ENCODE measurements at regions not wholly inside any gene's neighbourhood (a gene's known extent, or its start where the extent isn't known, plus 50 kb on each side); places are given as distances from the start of the nearest gene placed in this dataset.

DNA sequence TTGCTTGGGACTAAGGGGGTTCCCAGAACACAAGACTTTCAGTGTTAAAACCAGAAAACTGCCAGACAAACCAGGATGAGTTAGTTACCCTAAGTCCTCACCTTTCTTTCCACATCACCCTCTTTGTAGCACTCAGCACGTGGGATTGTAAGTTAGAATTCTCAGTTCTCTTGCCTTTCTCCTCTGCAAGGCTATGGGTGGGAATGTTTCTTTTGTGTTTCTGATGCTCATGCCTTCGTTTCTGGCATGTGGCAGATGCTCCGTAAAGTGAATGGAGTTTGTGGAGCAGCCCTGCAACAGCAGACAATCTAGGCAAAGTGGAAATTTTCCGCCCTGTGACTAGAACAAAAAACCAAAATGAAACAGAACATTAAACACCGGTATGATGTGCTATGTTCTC, 64.7 kb upstream of the SPP1 start:
- no peak overlapping the region for H3K27ac ChIP-seq (ENCODE audit: extremely low read depth, low read depth, low read length)
- H3K36me3 ChIP-seq (ENCODE audit: control insufficient read depth, insufficient read depth, low read length): no peaks in the 10 kb centered on the region
- no peaks in the 10 kb centered on the region for H4K20me1 ChIP-seq (replicated peaks; ENCODE audit: control insufficient read depth, insufficient read depth, low read length)
- WGBS (ENCODE audit: insufficient coverage, low coverage, missing lambda C conversion rate): 0% methylated on average over 5 of the region's 5 CpGs
- no peak overlapping the region for H3K9ac ChIP-seq (ENCODE audit: insufficient read depth in 1 of 2, low read depth in 2 of 2, low read length in 2 of 2)
- DNase-seq (ENCODE audit: extremely low read depth in 1 of 4, low spot score in 3 of 4): no peak
- BruUV-seq (replicated peaks): no TSS peak
- TF ChIP-seq, protein P1, sequence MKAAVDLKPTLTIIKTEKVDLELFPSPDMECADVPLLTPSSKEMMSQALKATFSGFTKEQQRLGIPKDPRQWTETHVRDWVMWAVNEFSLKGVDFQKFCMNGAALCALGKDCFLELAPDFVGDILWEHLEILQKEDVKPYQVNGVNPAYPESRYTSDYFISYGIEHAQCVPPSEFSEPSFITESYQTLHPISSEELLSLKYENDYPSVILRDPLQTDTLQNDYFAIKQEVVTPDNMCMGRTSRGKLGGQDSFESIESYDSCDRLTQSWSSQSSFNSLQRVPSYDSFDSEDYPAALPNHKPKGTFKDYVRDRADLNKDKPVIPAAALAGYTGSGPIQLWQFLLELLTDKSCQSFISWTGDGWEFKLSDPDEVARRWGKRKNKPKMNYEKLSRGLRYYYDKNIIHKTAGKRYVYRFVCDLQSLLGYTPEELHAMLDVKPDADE (conservative IDR thresholded peaks at IDR 0.05; ENCODE audit: control insufficient read depth, low read depth, low read length): no peak
- TF ChIP-seq MAFG (tag; conservative IDR thresholded peaks at IDR 0.05) (no peak), HEY1 (CRISPR knock-in tag; IDR thresholded peaks at IDR 0.05; ENCODE audit: borderline replicate concordance) (no peak), ZNF140 (CRISPR knock-in tag; IDR thresholded peaks at IDR 0.05) (no peak), GTF2F1 (IDR thresholded peaks at IDR 0.05; ENCODE audit: low read depth, low read length) (no peak), RBM22 (IDR thresholded peaks at IDR 0.05; ENCODE audit: low read depth, low read length, poor library complexity, severe bottlenecking) (no peak), PYGO2 (tag; IDR thresholded peaks at IDR 0.05) (no peak), HDGF (IDR thresholded peaks at IDR 0.05) (no peak), ZNF436 (CRISPR knock-in tag; IDR thresholded peaks at IDR 0.05) (no peak), ZNF695 (CRISPR knock-in tag; IDR thresholded peaks at IDR 0.05) (no peak), BCL6 (CRISPR knock-in tag; IDR thresholded peaks at IDR 0.05) (no peak), CTBP1 (IDR thresholded peaks at IDR 0.05; ENCODE audit: borderline replicate concordance) (no peak), NCOA1 (IDR thresholded peaks at IDR 0.05; ENCODE audit: low read depth) (no peak), SP2 (IDR thresholded peaks at IDR 0.05; ENCODE audit: extremely low read depth, low read depth, low read length, poor library complexity, severe bottlenecking) (no peak)
- TF ChIP-seq, protein P2, sequence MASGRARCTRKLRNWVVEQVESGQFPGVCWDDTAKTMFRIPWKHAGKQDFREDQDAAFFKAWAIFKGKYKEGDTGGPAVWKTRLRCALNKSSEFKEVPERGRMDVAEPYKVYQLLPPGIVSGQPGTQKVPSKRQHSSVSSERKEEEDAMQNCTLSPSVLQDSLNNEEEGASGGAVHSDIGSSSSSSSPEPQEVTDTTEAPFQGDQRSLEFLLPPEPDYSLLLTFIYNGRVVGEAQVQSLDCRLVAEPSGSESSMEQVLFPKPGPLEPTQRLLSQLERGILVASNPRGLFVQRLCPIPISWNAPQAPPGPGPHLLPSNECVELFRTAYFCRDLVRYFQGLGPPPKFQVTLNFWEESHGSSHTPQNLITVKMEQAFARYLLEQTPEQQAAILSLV (tag; IDR thresholded peaks at IDR 0.05): no peak
- TF ChIP-seq, protein P3, sequence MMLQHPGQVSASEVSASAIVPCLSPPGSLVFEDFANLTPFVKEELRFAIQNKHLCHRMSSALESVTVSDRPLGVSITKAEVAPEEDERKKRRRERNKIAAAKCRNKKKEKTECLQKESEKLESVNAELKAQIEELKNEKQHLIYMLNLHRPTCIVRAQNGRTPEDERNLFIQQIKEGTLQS (IDR thresholded peaks at IDR 0.05): no peak
- TF ChIP-seq, protein P3 (CRISPR knock-in tag; conservative IDR thresholded peaks at IDR 0.05): no peak
- TF ChIP-seq, protein P4, sequence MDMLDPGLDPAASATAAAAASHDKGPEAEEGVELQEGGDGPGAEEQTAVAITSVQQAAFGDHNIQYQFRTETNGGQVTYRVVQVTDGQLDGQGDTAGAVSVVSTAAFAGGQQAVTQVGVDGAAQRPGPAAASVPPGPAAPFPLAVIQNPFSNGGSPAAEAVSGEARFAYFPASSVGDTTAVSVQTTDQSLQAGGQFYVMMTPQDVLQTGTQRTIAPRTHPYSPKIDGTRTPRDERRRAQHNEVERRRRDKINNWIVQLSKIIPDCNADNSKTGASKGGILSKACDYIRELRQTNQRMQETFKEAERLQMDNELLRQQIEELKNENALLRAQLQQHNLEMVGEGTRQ (CRISPR knock-in tag; IDR thresholded peaks at IDR 0.05): no peak
- TF ChIP-seq, protein P5, sequence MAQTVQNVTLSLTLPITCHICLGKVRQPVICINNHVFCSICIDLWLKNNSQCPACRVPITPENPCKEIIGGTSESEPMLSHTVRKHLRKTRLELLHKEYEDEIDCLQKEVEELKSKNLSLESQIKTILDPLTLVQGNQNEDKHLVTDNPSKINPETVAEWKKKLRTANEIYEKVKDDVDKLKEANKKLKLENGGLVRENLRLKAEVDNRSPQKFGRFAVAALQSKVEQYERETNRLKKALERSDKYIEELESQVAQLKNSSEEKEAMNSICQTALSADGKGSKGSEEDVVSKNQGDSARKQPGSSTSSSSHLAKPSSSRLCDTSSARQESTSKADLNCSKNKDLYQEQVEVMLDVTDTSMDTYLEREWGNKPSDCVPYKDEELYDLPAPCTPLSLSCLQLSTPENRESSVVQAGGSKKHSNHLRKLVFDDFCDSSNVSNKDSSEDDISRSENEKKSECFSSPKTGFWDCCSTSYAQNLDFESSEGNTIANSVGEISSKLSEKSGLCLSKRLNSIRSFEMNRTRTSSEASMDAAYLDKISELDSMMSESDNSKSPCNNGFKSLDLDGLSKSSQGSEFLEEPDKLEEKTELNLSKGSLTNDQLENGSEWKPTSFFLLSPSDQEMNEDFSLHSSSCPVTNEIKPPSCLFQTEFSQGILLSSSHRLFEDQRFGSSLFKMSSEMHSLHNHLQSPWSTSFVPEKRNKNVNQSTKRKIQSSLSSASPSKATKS (CRISPR knock-in tag; IDR thresholded peaks at IDR 0.05): no peak
- in situ Hi-C loops (cut with MboI) (no loop called here), intact Hi-C loops (cut with micrococcal nuclease) (no loop called here)
- no peaks in the 10 kb centered on the region; a peak in 1 of 5 replicates for H3K27me3 ChIP-seq (ENCODE audit: control insufficient read depth in 2 of 2, insufficient read depth in 2 of 2, low read length in 2 of 2)
- ChIA-PET CTCF (ENCODE audit: low intra/inter-chr PET ratio) (no interaction called here), POLR2A (no interaction called here)
- FAIRE-seq: no peak
- no peak for ATAC-seq
- H3K9me1 ChIP-seq (ENCODE audit: control insufficient read depth, insufficient read depth, low read length): no peaks in the 10 kb centered on the region
- H3K9me3 ChIP-seq (replicated peaks; ENCODE audit: control insufficient read depth, insufficient read depth, low read depth, low read length): no peaks in the 10 kb centered on the region
- no peak overlapping the region for H3K4me3 ChIP-seq
- H3K4me2 ChIP-seq (ENCODE audit: insufficient read depth, low read length): no peak overlapping the region
- no peaks in the 10 kb centered on the region for H3K79me2 ChIP-seq (ENCODE audit: control insufficient read depth, insufficient read depth, low read length)
- no peaks in the 10 kb centered on the region for H3K4me1 ChIP-seq (replicated peaks in 1 of 2; ENCODE audit: control insufficient read depth in 2 of 2, insufficient read depth in 2 of 2, low read length in 2 of 2)
- no peak overlapping the region for H2AFZ ChIP-seq (ENCODE audit: low read depth, low read length)
